NCI-H526 treated with DMSO at 0.1 percent for 48 hours (cell line): ENCODE measurements at regions not wholly inside any gene's neighbourhood (a gene's known extent, or its start where the extent isn't known, plus 50 kb on each side); places are given as distances from the start of the nearest gene placed in this dataset.

Experiments
- DNase-seq: peaks from one replicate; lab custom pipeline; 2025; lab: John Stamatoyannopoulos, UW

DNA sequence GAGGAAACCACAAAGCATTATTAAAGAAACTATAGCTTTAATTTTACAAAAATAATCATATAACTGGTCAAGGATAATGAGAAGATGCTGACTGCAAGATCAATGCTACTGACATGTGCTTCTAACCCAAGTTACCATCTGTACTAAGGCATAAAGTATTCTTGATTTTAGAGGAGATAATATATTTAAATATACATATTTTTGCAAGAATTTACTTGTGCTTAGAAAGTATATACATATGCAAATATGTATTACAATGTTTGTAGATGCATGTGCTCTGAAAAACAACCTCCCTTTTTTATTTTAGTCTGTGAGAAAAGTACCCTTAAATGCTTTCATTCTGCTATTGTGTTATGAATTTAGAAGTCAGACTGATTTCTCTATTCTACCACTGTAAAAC lies 740.7 kb upstream of the SLIT2 start:
- no peak for DNase-seq

GRCh38 chr4:19508442-19508841 lies 743.3 kb upstream of the SLIT2 start:
- no peak for DNase-seq

DNA sequence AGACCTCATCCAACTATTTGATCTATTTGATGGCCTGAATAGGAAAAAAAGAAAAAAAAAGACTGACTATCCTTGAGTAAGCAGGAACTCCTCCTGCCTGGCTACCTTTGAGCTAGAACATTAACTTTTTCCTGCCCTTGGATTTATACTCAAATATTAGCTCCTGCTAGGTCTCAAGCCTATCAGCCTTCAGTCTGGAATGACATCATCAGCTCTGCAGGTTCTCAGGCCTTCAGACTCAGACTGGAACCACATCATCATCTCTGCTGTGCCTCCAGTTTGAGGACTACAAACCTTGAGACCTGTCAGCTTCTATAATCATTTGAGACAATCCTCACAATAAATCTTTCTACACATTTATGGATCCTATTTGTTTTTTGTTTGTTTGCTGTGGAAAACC lies 754.0 kb upstream of the SLIT2 start:
- DNase-seq, result no peak

GRCh38 chr4:19496756-19497155 lies 754.9 kb upstream of the SLIT2 start:
- DNase-seq, result no peak

GRCh38 chr4:19494961-19495360 lies 756.7 kb upstream of the SLIT2 start:
- DNase-seq, result no peak

GRCh38 chr4:19492606-19493005 lies 759.1 kb upstream of the SLIT2 start:
- DNase-seq, result no peak

GRCh38 chr4:19486400-19486799 lies 765.3 kb upstream of the SLIT2 start:
- DNase-seq, result peak; percentile 31

- DNase-seq, result no peak
Measured at GRCh38 chr4:19478791-19479190, 772.9 kb upstream of the SLIT2 start.

DNA sequence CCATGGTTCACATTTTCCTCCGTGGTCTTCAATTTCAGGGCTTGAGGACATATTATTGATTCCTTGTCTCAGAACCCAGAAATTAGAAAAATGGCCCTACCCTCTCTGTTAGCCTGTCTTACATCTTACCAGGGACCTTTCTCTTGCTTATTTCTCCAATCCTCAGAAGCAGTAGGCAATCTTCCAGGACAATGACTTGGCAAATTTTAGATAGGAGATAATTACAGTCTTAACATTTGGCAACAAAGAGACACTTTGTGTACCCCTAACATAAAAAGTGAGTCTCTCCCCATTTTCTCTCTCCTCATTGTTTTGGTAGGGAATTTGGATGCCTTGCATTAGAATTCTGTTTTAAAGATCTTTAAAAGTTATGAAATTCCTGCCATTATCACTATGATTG lies 778.1 kb upstream of the SLIT2 start:
- DNase-seq, result no peak

DNA sequence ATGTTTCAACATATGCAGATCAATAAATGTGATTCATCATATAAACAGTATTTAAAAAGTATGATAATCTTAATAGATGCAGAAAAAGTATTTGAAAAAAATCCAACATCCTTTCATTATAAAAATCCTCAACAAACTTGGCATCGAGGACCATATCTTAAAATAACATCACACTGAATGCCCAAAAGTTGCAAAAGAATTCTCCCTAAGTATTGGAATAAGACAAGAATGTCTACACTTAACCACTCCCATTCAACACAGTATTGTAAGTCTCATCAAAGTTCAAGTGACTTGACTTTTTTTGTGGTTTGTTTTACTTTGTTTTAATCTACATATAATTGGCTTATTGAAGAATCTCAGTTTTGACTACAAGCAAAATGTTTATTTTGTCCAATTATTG lies 779.0 kb upstream of the SLIT2 start:
- no peak for DNase-seq

- peak; percentile 22 for DNase-seq
Measured at GRCh38 chr4:19470001-19470400, 781.7 kb upstream of the SLIT2 start.

- DNase-seq, result no peak
Measured at GRCh38 chr4:19462117-19462516, 789.6 kb upstream of the SLIT2 start.

DNA sequence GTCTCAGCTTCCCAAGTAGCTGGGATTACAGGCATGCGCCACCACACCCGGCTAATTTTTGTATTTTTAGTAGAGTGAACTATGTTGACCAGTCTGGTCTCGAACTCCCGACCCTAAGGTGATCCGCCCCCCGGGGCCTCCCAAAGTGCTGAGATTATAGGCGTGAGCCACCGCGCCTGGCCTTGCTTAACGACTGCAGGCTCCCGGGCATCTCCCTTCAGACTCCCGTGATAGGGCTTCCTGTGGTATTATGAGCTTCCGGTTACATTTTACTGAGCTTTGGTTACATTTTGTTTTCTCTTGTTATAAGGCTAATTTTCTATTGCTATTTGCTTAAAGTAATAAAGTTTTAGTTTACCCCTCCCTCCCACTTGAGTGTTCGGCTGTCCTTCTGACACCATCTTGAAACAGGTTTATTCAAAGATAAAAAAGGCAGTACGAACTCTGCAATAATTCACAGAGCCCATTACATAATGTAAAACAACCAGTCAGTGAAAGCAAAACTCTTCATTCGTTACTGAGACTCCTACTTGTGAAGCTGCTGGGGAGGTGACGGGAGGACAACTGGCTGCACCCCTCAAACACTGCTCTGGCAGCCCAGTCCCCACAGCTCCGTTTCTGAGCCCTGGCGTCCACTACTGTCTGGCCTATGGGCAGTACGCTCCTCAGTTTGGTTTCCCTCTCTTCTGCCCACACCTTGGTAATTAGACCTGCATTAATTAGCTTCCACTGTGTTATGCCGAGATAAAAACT lies 795.7 kb upstream of the SLIT2 start:
- DNase-seq, result no peak

DNA sequence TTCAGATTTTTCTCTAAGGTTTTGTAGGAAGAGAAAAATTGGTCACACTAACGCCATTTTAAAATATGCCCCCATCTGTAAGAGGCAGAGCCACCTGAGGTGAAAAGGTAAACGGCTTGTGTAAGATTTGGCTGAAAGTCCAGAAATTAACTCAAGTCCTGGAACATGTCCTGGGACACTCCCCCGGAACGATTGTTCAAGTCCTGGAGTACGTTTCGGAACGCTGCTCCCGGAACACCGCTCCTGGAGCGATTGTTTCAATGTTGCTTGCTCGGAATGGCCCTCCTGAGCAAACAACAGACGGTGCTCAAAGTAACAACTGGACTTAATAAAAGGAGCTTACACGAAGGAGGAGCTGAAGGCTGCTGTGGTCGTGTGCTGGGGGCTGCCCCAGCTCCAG lies 796.5 kb upstream of the SLIT2 start:
- DNase-seq, result no peak

- DNase-seq, result no peak
Measured at GRCh38 chr4:19438233-19438632, 813.5 kb upstream of the SLIT2 start.

DNA sequence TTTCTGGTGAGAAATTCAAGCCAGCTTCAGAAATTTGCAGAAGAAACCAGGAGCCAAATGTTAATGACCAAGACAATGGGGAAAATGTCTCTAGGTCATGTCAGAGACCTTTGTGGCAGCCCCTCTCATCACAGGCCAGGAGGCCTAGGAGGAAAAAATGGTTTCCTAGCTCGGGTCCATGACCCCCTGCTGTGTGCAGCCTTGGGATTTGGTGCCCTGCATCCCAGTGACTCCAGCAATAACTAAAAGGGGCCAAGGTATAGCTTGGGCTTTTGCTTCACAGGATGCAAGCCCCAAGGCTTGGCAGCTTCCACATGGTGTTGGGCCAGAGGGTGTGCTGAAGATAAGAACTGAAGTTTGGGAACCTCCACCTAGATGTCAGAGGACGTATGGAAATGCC lies 814.7 kb upstream of the SLIT2 start:
- DNase-seq, result no peak

GRCh38 chr4:19429684-19430083 lies 822.0 kb upstream of the SLIT2 start:
- DNase-seq, result no peak

GRCh38 chr4:19425146-19425545 lies 826.6 kb upstream of the SLIT2 start:
- no peak for DNase-seq

DNA sequence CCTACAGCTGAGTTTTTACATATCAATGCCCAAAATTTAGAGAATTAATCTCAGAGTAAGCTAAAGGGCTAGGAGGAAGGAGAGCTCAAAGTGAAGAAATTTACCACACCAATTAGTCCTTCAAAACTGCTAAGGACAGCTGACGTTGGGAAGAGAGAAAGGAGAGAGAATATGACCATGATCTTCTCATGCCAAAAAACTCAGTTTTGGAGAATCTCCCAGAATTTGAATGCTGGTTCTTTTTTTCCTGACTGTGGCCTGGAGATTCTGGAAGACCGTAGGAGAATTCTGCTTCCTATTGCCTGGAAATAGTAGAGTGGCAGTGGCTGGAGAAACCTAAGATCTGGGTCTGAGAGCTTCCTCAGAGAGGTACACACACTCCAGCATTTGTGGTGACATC lies 834.4 kb upstream of the SLIT2 start:
- DNase-seq, result no peak

GRCh38 chr4:19416146-19416545 lies 835.6 kb upstream of the SLIT2 start:
- DNase-seq, result no peak

GRCh38 chr4:19408490-19408889 lies 843.2 kb upstream of the SLIT2 start:
- no peak for DNase-seq

DNA sequence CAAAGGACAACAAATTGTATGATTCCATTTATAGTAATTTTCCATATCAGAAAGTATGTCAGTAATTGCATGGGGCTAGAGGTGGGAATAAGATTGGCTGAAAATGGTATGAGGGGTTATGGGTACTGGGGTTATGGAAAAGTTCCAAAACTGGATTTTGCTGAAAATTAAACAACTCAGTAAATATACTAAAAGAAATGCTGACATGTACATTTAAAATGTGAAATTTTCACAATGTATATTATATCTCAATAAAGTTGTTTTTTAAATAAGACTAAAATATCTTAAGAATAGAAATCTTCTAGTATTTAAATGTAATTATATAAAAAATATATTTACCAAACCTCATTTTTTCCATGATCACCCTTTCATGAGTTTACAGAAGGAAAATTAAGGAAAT lies 844.9 kb upstream of the SLIT2 start:
- DNase-seq, result no peak

DNA sequence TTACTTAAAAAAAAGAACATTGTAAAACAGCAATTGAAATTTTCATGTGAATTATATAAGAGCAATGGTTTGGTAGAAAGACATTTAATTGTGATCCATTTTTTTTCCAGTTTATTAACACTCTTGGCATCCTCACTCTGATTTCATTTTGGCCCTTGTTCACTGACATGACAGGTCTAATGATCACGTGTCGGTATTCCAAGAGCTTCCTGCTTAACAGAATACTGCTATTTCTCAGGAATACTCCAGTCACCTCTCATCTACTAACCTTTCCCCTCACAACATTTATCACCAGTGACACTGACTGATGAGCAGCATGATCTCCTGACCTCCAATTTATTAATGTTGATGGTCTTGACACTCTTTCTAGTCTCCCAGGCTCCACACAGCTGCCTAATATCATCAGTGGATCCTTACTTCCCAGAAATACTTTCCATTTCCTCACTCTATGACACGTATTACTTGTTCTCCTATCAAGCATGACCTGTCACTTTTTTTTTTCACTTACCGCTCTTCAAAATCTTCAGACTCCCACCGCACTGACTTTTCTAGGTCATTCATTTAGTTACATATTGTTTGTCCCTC lies 847.8 kb upstream of the SLIT2 start:
- no peak for DNase-seq

- DNase-seq, result no peak
Measured at GRCh38 chr4:19402581-19403065, 849.1 kb upstream of the SLIT2 start.
